DND-41 (cell line): ENCODE measurements at regions not wholly inside any gene's neighbourhood (a gene's known extent, or its start where the extent isn't known, plus 50 kb on each side); places are given as distances from the start of the nearest gene placed in this dataset.

ENCODE experiments used
- ATAC-seq: fragments of 200-7000 bp; cut with Tn5 transposase; 3 replicates; pipeline ENCODE4 v1.9.1; 2021; ENCODE audit warnings: low read depth; ENCODE audit not compliant: insufficient read depth
- DNase-seq: peaks from one replicate; pipeline ENCODE4 v3.0.0-alpha.2; 2020
- H2AFZ ChIP-seq: 2 replicates; pipeline ENCODE4 v1.6.0; 2012; ENCODE audit warnings: low read depth, low read length
- H3K27ac ChIP-seq: 2 replicates; pipeline ENCODE4 v1.5.1; 2012; ENCODE audit warnings: low read length, inconsistent platforms
- H3K27me3 ChIP-seq: fragments of 200-600 bp; sonication (generic); 2 replicates; pipeline ENCODE4 v1.6.0; 2012; ENCODE audit warnings: low read length, mild to moderate bottlenecking, inconsistent platforms; ENCODE audit not compliant: insufficient read depth, poor library complexity
- H3K36me3 ChIP-seq: 2 replicates; pipeline ENCODE4 v1.5.1; 2012; ENCODE audit warnings: low read length, inconsistent platforms; ENCODE audit not compliant: insufficient read depth
- H3K4me1 ChIP-seq: 2 replicates; pipeline ENCODE4 v1.5.1; 2012; ENCODE audit warnings: mild to moderate bottlenecking, low read length; ENCODE audit not compliant: insufficient read depth
- H3K4me2 ChIP-seq: 2 replicates; pipeline ENCODE4 v1.6.0; 2012; ENCODE audit warnings: mild to moderate bottlenecking, moderate library complexity, low read length, inconsistent platforms; ENCODE audit not compliant: insufficient read depth
- H3K4me3 ChIP-seq, 2 experiments: fragments of 200-600 bp in 1 of 2; shearing (Covaris generic) in 1 of 2; 2 replicates each; pipeline ENCODE4 v1.5.1; 2012 to 2016; ENCODE audit warnings: inconsistent platforms in 2 of 2, low read length in 2 of 2, mild to moderate bottlenecking in 2 of 2, low read depth in 1 of 2, moderate library complexity in 1 of 2
- H3K79me2 ChIP-seq: 2 replicates; pipeline ENCODE4 v1.6.0; 2012; ENCODE audit warnings: low read length, inconsistent platforms; ENCODE audit not compliant: insufficient read depth
- H3K9ac ChIP-seq: 2 replicates; pipeline ENCODE4 v1.6.0; 2012; ENCODE audit warnings: low read depth, mild to moderate bottlenecking, inconsistent platforms, low read length, moderate library complexity
- H3K9me3 ChIP-seq: 2 replicates; pipeline ENCODE4 v1.5.1; 2012; ENCODE audit warnings: low read length, moderate library complexity, mild to moderate bottlenecking, inconsistent platforms; ENCODE audit not compliant: insufficient read depth, severe bottlenecking
- H4K20me1 ChIP-seq: 2 replicates; pipeline ENCODE4 v1.6.0; 2012; ENCODE audit warnings: low read length; ENCODE audit not compliant: insufficient read depth
- EZH2 ChIP-seq: IDR thresholded peaks from 3 replicates; pipeline ENCODE4 v1.6.1; 2012; ENCODE audit warnings: borderline replicate concordance, low read depth, mild to moderate bottlenecking, moderate library complexity, low read length, inconsistent platforms; ENCODE audit not compliant: severe bottlenecking
- TF ChIP-seq, protein P1 (sequence below): IDR thresholded peaks from 2 replicates; pipeline ENCODE4 v1.5.1; 2012; ENCODE audit warnings: borderline replicate concordance, low read length, moderate library complexity, mild to moderate bottlenecking; ENCODE audit not compliant: poor library complexity, severe bottlenecking; ENCODE audit errors: extremely low read depth

DNA sequence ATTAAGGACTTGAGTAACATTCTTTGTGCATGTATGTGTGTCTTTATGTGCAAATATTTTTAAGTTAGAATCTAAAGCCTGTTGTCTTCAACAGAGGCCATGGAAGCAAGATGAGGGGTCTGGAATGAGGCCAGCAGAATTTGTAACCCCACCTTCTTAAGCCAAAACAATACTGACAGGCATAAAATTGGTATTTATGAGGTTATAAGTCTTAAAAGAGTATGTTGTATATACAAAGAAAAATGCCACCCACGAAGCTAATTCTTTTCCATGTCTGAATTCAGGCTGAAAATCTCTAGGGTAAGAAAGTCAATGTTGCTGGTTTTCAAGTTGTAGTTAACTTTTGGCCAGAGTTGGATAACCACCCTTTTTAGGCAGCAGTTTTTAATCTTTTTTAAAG lies 86.2 kb upstream of the TMTC1 start:
- H3K27me3 ChIP-seq, result no peaks in the 10 kb centered on the region
- DNase-seq, result no peak
- no peaks in the 10 kb centered on the region for H3K79me2 ChIP-seq
- H3K9ac ChIP-seq, result no peak overlapping the region
- no peak overlapping the region for H3K4me2 ChIP-seq
- ATAC-seq, result no peak
- no peaks in the 10 kb centered on the region for H3K4me1 ChIP-seq
- H2AFZ ChIP-seq, result no peak overlapping the region
- H3K9me3 ChIP-seq, result no peaks in the 10 kb centered on the region
- H3K27ac ChIP-seq, result no peak overlapping the region
- no peak for TF ChIP-seq EZH2
- TF ChIP-seq, protein P1, sequence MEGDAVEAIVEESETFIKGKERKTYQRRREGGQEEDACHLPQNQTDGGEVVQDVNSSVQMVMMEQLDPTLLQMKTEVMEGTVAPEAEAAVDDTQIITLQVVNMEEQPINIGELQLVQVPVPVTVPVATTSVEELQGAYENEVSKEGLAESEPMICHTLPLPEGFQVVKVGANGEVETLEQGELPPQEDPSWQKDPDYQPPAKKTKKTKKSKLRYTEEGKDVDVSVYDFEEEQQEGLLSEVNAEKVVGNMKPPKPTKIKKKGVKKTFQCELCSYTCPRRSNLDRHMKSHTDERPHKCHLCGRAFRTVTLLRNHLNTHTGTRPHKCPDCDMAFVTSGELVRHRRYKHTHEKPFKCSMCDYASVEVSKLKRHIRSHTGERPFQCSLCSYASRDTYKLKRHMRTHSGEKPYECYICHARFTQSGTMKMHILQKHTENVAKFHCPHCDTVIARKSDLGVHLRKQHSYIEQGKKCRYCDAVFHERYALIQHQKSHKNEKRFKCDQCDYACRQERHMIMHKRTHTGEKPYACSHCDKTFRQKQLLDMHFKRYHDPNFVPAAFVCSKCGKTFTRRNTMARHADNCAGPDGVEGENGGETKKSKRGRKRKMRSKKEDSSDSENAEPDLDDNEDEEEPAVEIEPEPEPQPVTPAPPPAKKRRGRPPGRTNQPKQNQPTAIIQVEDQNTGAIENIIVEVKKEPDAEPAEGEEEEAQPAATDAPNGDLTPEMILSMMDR, result no peak
- no peaks in the 10 kb centered on the region for H4K20me1 ChIP-seq
- no peaks in the 10 kb centered on the region for H3K36me3 ChIP-seq
- H3K4me3 ChIP-seq, result no peak overlapping the region

GRCh38 chr12:29867823-29868222 lies 84.1 kb upstream of the TMTC1 start:
- Histone ChIP-seq H3K36me3 (no peaks in the 10 kb centered on the region), H4K20me1 (no peaks in the 10 kb centered on the region), H3K9ac (no peak overlapping the region), H3K4me2 (no peak overlapping the region), H3K79me2 (no peaks in the 10 kb centered on the region), H3K4me3 (no peak overlapping the region), H3K4me1 (no peaks in the 10 kb centered on the region), H3K9me3 (no peaks in the 10 kb centered on the region), H2AFZ (no peak overlapping the region), H3K27ac (no peak overlapping the region), H3K27me3 (no peaks in the 10 kb centered on the region)
- ATAC-seq (no peak), DNase-seq (no peak)
- TF ChIP-seq, protein P1, result no peak
- no peak for TF ChIP-seq EZH2

DNA sequence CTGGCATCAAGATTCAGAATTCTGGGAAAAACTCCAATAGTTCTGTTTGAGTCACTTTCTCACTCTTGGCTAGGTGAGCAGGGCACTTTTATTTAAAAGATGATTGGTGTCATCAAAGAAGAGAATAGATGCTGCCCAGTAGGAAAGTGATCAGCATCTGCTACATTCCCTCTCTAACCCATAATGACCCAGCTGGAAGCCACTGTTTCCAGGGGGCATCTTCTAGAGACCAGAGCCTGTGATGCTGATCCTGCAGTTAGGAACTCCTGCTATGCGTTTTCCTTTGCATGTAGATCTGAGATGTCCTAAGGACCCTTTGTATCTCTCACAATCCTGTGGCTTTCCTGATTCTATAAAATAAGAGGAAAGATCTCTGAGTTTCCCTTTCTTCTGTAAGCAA lies 79.9 kb upstream of the TMTC1 start:
- H3K27ac ChIP-seq, result no peak overlapping the region
- no peak overlapping the region for H3K9ac ChIP-seq
- no peaks in the 10 kb centered on the region for H3K36me3 ChIP-seq
- H4K20me1 ChIP-seq, result no peaks in the 10 kb centered on the region
- no peaks in the 10 kb centered on the region for H3K4me1 ChIP-seq
- no peak overlapping the region for H3K4me2 ChIP-seq
- no peak for DNase-seq
- H3K4me3 ChIP-seq, result no peak overlapping the region
- no peak for TF ChIP-seq EZH2
- TF ChIP-seq, protein P1, result no peak
- no peak for ATAC-seq
- no peaks in the 10 kb centered on the region for H3K27me3 ChIP-seq
- no peaks in the 10 kb centered on the region for H3K79me2 ChIP-seq
- no peak overlapping the region for H2AFZ ChIP-seq
- no peaks in the 10 kb centered on the region for H3K9me3 ChIP-seq

DNA sequence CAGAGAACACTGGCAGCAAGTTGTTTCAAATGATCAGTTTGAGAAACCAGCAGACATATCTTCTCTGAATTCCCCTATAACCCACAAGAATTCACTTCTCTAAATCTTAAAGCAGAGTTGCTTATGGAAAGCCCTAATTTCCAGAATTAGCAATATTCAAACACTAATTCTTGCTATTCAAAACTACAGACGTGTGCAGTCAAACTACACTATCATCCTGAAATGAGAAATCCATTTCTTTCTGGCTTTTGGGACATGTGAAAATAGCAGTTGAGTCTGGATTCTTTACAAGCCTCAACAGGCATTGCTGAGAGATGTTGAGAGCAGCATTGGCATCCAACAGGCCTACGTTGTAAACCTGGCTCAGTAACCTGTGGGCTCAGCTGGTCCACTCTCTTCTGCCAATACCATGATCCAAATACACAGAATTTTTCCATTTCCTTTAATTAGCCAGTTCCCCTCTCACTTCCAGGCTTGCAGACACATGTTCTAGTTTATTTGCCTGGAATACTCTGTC lies 74.6 kb upstream of the TMTC1 start:
- no peaks in the 10 kb centered on the region for H3K27me3 ChIP-seq
- no peak overlapping the region for H3K27ac ChIP-seq
- H3K4me2 ChIP-seq, result no peak overlapping the region
- no peak for TF ChIP-seq EZH2
- TF ChIP-seq, protein P1, result no peak
- H3K9me3 ChIP-seq, result no peaks in the 10 kb centered on the region
- no peak overlapping the region for H3K4me3 ChIP-seq
- DNase-seq, result no peak
- no peaks in the 10 kb centered on the region for H4K20me1 ChIP-seq
- H3K79me2 ChIP-seq, result no peaks in the 10 kb centered on the region
- no peaks in the 10 kb centered on the region for H3K4me1 ChIP-seq
- H2AFZ ChIP-seq, result no peak overlapping the region
- ATAC-seq, result no peak
- no peaks in the 10 kb centered on the region for H3K36me3 ChIP-seq
- H3K9ac ChIP-seq, result no peak overlapping the region
